ENCODE measurements at regions not wholly inside any gene's neighbourhood (a gene's known extent, or its start where the extent isn't known, plus 50 kb on each side); places are given as distances from the start of the nearest gene placed in this dataset.

GRCh38 chr7:108985037-108985436 is 415.4 kb downstream of the DNAJB9 start:
- DNase-seq (ENCODE audit: low read depth) = no peak

DNA sequence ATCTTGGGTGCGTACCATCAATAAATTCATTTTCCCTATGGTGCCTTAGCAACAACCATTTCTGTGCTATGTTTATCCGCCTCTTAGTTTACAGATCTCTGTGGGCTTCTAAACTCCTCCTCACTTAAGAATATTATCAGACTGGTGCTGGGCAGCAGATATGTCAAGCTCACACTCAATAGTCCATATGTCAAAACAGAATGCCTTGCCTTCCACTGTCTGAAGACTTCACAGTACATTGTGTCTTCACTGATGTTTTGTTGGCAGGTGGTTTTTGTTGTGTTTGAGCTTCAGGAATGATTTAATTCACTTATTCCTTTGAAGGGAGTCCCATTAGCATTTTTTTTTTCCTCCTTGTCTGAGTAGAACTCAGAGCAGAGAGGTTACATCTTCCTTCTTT is 419.6 kb downstream of the DNAJB9 start:
- no peak for DNase-seq (ENCODE audit: low read depth)

DNA sequence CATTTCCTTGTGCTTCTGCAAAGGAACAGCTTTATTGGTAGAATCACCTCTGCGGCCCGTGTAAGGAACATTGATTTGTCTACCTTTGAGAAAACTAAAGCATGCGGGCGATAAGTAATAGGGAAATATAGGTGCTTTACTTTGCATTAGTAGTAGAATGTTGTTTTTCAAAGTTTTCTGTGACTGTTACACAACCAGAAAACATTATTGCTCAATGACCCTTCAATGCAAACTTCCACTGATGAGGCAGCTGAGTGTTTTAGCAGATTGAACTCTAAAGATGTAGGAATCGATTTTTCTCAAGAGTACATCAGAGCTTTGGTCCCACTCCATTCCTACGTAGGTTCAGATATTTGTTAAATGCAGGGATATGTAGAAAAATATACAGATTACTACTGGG is 427.8 kb downstream of the DNAJB9 start:
- no peak for DNase-seq (ENCODE audit: low read depth)

GRCh38 chr7:109003742-109004141 is 434.1 kb downstream of the DNAJB9 start:
- no peak for DNase-seq (ENCODE audit: low read depth)

DNA sequence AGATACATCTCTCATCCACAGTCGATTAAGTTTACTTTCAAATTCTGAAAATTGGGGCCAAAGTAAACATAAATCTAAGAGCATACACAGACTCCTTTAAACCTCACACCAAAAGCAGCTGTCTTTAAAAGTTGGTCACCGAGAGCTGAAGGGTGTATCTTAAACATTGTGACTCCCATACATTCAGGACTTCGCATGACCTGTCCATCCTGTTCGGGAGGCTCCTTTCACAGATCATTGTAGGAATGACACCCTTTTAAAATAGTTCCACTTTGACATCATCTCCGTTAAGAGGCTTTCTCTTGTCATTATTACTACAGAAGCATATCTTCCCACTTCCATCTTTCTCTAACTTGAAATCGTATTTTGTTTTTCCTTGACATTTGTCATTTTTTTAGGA is 440.0 kb downstream of the DNAJB9 start:
- no peak for DNase-seq (ENCODE audit: low read depth)

- no peak for DNase-seq (ENCODE audit: low read depth)
Measured at GRCh38 chr7:109020251-109020650, 450.6 kb downstream of the DNAJB9 start.

GRCh38 chr7:109021390-109021789 is 451.7 kb downstream of the DNAJB9 start:
- DNase-seq (ENCODE audit: low read depth) = no peak

DNA sequence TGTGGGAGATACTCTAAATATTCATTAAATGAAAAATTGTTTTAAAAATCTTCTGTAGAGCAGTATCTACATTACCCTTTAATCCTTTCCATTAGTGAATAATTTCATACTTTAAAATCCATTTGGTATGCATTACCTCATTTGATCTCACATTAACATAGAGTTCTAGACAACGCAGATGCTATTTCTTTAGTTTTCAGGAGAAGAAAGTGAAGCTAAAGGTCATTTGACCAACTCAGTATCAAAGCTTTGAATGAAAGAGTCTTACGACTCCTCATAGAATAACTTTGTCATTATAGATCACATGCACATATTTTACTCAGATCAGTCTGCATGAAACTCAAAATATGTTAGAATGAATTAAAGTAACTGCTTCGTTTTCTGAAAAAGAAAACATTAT is 460.2 kb downstream of the DNAJB9 start:
- no peak for DNase-seq (ENCODE audit: low read depth)

DNA sequence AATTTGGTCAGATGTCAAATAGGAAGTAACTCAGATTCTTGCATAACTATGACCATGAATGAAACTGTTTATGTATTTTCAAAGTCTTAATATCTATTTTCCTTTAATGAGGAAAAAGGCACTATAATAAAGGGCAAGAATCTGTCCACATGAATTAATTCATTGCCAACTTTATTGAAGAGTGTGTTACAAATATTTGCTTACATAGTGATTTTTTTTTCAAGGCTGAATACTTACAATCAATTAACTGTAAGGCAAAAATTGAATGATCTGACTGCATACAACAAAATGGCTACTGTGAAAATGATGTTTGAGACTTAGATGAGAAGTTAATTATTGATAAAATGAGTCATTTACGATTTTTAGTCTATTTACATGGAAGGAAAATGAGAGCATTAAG is 475.0 kb downstream of the DNAJB9 start:
- DNase-seq (ENCODE audit: low read depth) = no peak

GRCh38 chr7:109049366-109049765 is 479.7 kb downstream of the DNAJB9 start:
- no peak for DNase-seq (ENCODE audit: low read depth)

GRCh38 chr7:109059089-109059488 is 489.4 kb downstream of the DNAJB9 start:
- DNase-seq (ENCODE audit: low read depth) = no peak

- no peak for DNase-seq (ENCODE audit: low read depth)
Measured at GRCh38 chr7:109062798-109063197, 493.1 kb downstream of the DNAJB9 start.

- no peak for DNase-seq (ENCODE audit: low read depth)
Measured at GRCh38 chr7:109073543-109073942, 503.9 kb downstream of the DNAJB9 start.

- no peak for DNase-seq (ENCODE audit: low read depth)
Measured at GRCh38 chr7:109076396-109076972, 506.8 kb downstream of the DNAJB9 start.

DNA sequence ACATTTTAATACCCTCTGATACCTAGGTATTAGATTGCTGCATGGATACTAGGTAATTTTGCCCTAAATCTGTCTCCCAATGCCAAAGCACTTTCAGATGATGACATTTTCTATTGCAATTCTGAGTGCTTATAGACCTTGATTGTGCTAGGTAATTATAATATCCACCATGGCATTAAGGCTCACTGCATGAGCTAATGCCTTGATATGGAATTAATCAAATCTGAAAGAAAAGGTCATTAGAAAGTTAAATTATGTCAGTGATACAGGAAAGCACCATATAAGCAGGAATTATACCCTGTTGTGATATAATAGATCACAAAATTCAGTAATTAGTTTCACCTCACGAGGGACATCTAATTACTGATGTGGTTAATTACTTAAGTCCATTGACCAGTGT is 521.4 kb downstream of the DNAJB9 start:
- DNase-seq (ENCODE audit: low read depth) = no peak

DNA sequence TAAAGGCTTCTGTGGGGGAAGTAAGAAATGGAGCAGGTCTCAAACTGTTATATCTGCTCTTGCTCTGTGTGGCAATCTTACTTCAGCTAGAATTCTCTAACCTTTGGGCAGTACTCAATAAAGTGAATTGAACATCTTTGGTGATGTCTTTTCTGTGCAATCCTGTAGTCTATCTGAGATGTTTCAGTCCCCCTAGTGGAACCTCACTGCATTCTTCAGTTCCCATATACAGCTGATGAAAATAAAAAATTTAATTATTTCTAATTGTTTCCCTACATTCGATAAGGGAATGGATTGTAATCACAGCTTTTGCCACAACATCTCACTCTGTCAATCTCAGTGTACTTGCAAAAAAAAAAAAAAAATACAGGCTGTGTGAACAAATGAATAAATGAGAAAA is 522.6 kb downstream of the DNAJB9 start:
- no peak for DNase-seq (ENCODE audit: low read depth)

- no peak for DNase-seq (ENCODE audit: low read depth)
Measured at GRCh38 chr7:109101332-109101731, 531.7 kb downstream of the DNAJB9 start.

DNA sequence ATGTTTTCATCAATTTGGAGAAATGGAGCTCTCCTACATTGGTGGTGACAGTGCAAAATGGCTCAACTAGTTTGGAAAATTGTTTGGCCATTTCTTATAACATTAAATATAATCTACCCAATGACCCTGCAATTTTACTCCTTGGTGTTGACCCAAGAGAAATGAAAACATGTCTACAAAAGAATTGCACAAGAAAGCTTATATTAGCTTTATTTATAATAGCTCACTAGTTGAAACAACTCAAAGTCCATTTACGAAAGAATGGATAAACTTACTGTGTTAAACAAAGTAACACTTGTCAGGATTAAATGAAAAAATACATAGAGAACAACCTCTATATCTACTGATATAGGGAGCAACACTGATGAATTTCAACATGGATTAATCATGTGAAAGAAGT is 539.9 kb downstream of the DNAJB9 start:
- DNase-seq (ENCODE audit: low read depth) = no peak

- no peak for DNase-seq (ENCODE audit: low read depth)
Measured at GRCh38 chr7:109111086-109111485, 541.4 kb downstream of the DNAJB9 start.

- no peak for DNase-seq (ENCODE audit: low read depth)
Measured at GRCh38 chr7:109121599-109122300, 552.1 kb downstream of the DNAJB9 start.

GRCh38 chr7:109125001-109125400 is 555.3 kb downstream of the DNAJB9 start:
- no peak for DNase-seq (ENCODE audit: low read depth)

- no peak for DNase-seq (ENCODE audit: low read depth)
Measured at GRCh38 chr7:109126404-109127050, 556.9 kb downstream of the DNAJB9 start.

- no peak for DNase-seq (ENCODE audit: low read depth)
Measured at GRCh38 chr7:109127145-109127544, 557.5 kb downstream of the DNAJB9 start.

DNA sequence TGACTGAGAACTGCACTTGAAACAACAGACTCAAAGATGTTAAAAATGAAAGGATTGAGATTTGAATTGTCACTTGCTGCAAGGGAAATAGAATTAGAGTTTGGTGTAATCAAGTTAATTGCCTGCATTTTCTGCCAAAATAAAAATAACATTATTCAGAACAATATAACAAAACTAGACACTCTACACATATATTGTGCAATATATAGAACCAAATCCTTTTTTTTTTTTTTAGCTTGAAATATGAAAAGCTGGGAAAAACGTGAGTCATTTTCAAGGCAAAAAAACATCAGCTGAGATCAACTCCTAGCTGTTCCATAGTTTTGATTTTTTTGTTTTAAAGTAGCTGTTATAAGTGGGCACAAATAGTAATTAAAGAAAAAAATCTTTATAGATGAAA is 561.5 kb downstream of the DNAJB9 start:
- no peak for DNase-seq (ENCODE audit: low read depth)

Data from GM04503 (cell line).